NCI-H526 treated with DMSO at 0.1 percent for 48 hours (cell line): ENCODE measurements at regions not wholly inside any gene's neighbourhood (a gene's known extent, or its start where the extent isn't known, plus 50 kb on each side); places are given as distances from the start of the nearest gene placed in this dataset.
"Not testable (repeated sequence)": the region's sequence is repeated elsewhere in the genome, so short reads cannot be mapped to it uniquely, and the experiment has no call there.

ENCODE experiments used
- DNase-seq: peaks from one replicate; lab custom pipeline; 2025; lab: John Stamatoyannopoulos, UW

DNA sequence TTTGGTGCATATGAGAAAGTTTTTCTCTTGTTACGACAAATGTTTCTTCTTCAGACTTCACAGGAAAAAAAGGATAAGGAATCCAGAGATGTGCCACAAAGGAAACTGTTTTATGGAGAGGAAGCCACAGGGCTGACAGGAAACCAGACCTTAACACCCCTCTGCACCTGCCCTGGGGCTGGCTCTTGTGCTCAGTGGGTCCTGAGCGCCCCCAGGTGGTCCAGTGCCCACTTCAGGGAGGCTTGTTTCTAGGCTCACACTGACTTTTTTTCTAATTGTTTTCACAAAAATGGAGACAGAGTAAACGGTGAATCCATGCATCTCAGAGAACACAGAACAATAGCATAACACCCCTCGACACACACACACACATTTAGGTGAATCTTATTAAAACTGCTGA lies 951.2 kb downstream of the TMEM121 start:
- not testable (repeated sequence) for DNase-seq

GRCh38 chr14:106480287-106480686 lies 953.9 kb downstream of the TMEM121 start:
- not testable (repeated sequence) for DNase-seq

GRCh38 chr14:106482213-106482612 lies 955.8 kb downstream of the TMEM121 start:
- not testable (repeated sequence) for DNase-seq

- DNase-seq = no peak
Observed at GRCh38 chr14:106487600-106487999, 961.2 kb downstream of the TMEM121 start.

DNA sequence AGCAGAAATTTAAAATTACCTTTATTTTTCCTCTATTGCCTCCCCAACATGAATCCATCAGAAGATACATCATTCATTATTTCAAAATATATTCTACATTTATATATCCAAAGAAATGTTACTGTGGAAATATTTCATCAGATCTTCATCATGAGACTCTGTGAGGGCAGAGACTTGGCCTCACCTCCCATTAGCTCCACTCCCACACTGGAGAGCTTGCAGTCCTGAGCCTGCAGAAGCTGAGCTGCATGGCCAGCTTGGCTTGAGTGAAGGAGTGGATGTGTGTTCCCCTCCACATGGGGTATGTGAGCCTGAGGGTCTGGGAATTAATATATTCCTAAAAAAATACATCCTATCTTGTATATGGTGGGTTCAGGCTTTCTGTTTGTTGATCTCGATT lies 961.9 kb downstream of the TMEM121 start:
- no peak for DNase-seq

- DNase-seq = no peak
Observed at GRCh38 chr14:106489112-106489881, 962.9 kb downstream of the TMEM121 start.

- DNase-seq = no peak
Observed at GRCh38 chr14:106490442-106490841, 964.1 kb downstream of the TMEM121 start.

GRCh38 chr14:106491851-106492250 lies 965.5 kb downstream of the TMEM121 start:
- no peak for DNase-seq

- no peak for DNase-seq
Observed at GRCh38 chr14:106493962-106494823, 967.8 kb downstream of the TMEM121 start.

DNA sequence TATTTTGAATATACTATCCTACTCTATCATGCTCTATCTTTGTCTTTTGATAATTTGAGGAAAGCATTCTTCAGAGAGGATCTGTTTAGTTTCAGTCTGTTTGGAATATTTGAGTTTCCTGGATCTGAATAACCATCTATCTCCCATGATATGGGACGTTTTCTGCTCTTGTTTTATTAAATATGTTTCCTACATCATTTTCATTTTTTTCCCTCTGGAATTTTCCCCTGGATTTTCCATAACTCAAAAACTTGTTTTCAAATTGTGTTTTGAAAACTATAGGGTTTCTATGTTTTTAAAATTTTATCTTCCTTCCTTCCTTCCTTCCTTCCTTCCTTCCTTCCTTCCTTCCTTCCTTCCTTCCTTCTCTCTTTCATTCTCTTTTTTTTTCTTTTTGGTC lies 974.2 kb downstream of the TMEM121 start:
- DNase-seq = no peak

DNA sequence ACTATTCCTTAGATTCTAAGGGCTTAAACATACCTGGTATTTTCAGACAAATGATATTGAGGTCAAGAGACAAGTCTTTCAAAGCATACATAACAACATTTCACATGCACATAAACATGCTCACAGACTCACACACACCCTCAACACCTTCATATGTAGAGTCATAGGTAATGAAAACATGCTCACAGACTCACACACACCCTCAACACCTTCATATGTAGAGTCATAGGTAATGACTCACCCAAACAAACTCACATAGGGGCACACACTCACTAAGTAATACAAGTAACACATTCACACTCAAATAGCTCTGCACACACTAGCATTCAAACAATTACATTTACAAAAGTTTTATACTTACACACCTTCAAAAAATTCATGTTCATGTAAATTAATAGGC lies 975.5 kb downstream of the TMEM121 start:
- no peak for DNase-seq

- DNase-seq = no peak
Observed at GRCh38 chr14:106505366-106505765, 979.0 kb downstream of the TMEM121 start.

DNA sequence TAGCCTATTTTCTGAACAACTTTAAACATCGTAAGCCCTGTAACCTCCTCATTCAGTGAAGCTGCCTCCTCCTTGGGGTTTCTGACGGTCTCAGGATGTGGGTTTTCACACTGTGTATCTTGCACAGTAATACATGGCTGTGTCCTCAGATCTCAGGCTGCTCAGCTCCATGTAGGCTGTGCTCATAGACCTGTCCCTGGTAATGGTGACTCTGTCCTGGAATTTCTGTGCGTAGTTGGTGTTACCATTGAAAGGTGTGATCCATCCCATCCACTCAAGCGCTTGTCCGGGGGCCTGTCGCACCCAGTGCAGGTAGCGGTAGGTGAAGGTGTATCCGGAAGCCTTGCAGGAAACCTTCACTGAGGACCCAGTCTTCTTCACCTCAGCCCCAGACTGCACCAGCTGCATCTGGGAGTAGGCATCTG lies 980.5 kb downstream of the TMEM121 start:
- DNase-seq = no peak

- no peak for DNase-seq
Observed at GRCh38 chr14:106507354-106507753, 981.0 kb downstream of the TMEM121 start.

GRCh38 chr14:106508216-106508615 lies 981.8 kb downstream of the TMEM121 start:
- DNase-seq = no peak

DNA sequence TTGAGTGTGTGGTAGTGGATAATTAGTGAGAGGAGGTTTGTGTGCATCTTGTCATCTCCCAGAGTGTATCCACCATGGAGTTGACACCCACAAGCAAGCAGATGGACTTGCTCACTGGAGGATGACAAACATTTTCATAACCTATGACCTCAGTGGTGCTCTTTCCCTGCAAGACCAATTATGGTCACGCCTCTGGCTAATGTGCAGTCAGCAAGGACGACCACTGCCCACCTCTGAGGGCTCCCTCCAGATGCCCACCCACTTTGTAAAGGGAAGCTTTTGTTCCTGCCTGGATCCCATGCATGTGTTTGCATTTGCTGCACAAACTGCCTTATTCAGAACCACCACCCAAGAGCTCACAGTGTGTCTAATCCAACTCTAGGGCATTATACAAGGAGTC lies 982.8 kb downstream of the TMEM121 start:
- DNase-seq = no peak

DNA sequence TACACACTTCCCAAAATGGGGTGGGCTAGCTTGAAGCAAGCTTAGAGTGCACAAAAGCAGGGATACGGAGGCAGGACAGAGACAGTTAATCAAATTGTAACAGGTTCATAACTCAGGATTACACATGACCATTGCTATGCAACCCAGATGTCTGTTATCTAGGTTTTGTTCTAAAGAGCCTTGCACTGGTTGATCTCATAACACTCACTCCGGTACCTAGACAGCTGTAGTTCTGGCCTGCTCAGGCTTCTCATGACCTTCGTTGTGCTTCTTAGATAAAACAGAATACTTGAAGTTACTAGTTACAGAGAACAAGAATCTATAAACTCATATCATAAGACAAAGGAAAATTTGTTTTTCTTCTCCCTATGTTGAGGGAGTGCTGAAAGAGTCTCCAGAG lies 983.4 kb downstream of the TMEM121 start:
- no peak for DNase-seq

- no peak for DNase-seq
Observed at GRCh38 chr14:106511006-106511799, 984.8 kb downstream of the TMEM121 start.

- DNase-seq = no peak
Observed at GRCh38 chr14:106511800-106512198, 985.4 kb downstream of the TMEM121 start.

DNA sequence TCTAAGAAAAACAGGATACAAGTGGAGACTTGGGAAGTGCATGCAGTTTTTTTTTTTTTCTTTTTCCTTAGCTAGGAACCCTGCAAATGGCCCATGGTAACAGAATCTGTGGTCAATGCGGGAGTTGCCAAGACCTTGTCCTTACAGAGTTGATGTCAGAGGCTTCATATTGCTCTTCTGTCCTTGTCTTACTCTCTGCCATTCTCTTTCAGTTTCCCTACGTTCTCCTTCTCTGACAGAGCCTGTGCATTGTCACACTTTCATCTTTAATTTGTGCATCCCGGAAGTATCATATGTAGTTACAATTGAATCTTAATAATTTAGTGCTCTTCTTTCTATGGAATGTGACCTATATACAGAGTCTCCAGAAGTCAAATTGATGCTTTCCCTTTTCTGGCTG lies 986.9 kb downstream of the TMEM121 start:
- DNase-seq = no peak

GRCh38 chr14:106518054-106518943 lies 991.9 kb downstream of the TMEM121 start:
- no peak for DNase-seq
